Activated CD8-positive, alpha-beta T cell treated with anti-CD3 and anti-CD28 coated beads, Interleukin-2, amount 10 ng/mL, durations not matched to agents 7 days and 5 days (primary cell): ENCODE measurements at regions not wholly inside any gene's neighbourhood (a gene's known extent, or its start where the extent isn't known, plus 50 kb on each side); places are given as distances from the start of the nearest gene placed in this dataset.
"Not testable (repeated sequence)": the region's sequence is repeated elsewhere in the genome, so short reads cannot be mapped to it uniquely, and the experiment has no call there.

ENCODE experiments used
- ATAC-seq: fragments of 150-1000 bp; cut with Tn5 transposase; one replicate; pipeline ENCODE4 v1.10.0; 2021; ENCODE audit warnings: moderate library complexity
- CTCF ChIA-PET: fragments of 350-600 bp; sonication (Branson Sonifier 250); formaldehyde crosslinking; loops from one replicate; lab custom pipeline; 2021; ENCODE audit warnings: antibody characterized with exemption; lab: Charles Lee
- POLR2A ChIA-PET: fragments of 350-600 bp; sonication (Branson Sonifier 250); formaldehyde crosslinking; loops from one replicate; lab custom pipeline; 2021; ENCODE audit warnings: antibody characterized with exemption; lab: Charles Lee
- DNase-seq: peaks from one replicate; pipeline ENCODE4 v3.0.0-alpha.2; 2020
- H3K27ac Mint-ChIP-seq: one replicate; pipeline ENCODE4 v1.8.0; 2021; ENCODE audit warnings: mild to moderate bottlenecking, mixed read lengths
- H3K27me3 Mint-ChIP-seq: one replicate; pipeline ENCODE4 v1.8.0; 2021; ENCODE audit warnings: low read depth, mixed read lengths
- H3K36me3 Mint-ChIP-seq: one replicate; pipeline ENCODE4 v1.8.0; 2021; ENCODE audit warnings: low read depth, mixed read lengths
- H3K4me1 Mint-ChIP-seq: one replicate; pipeline ENCODE4 v1.8.0; 2021; ENCODE audit warnings: low read depth, mixed read lengths
- H3K4me3 Mint-ChIP-seq: one replicate; pipeline ENCODE4 v1.8.0; 2021; ENCODE audit warnings: mild to moderate bottlenecking, mixed read lengths
- H3K9me3 Mint-ChIP-seq: one replicate; pipeline ENCODE4 v1.8.0; 2022; ENCODE audit warnings: mixed read lengths; ENCODE audit not compliant: insufficient read depth

GRCh38 chr4:176622251-176622948 is 170.3 kb downstream of the VEGFC start:
- POLR2A ChIA-PET: no interaction called here
- Mint-ChIP-seq H3K9me3 (peaks cover 10% of the 10 kb centered on the region), H3K27me3 (no peaks in the 10 kb centered on the region), H3K36me3 (no peaks in the 10 kb centered on the region), H3K27ac (no peak overlapping the region), H3K4me1 (no peaks in the 10 kb centered on the region), H3K4me3 (no peak overlapping the region)
- ATAC-seq: no peak
- CTCF ChIA-PET: no interaction called here
- DNase-seq: no peak

GRCh38 chr4:176624983-176625610 is 167.6 kb downstream of the VEGFC start:
- POLR2A ChIA-PET, CTCF ChIA-PET, H3K27me3 Mint-ChIP-seq, H3K4me1 Mint-ChIP-seq, ATAC-seq, DNase-seq, H3K4me3 Mint-ChIP-seq, H3K36me3 Mint-ChIP-seq, H3K27ac Mint-ChIP-seq: not testable (repeated sequence)
- peaks cover 10% of the 10 kb centered on the region for H3K9me3 Mint-ChIP-seq

DNA sequence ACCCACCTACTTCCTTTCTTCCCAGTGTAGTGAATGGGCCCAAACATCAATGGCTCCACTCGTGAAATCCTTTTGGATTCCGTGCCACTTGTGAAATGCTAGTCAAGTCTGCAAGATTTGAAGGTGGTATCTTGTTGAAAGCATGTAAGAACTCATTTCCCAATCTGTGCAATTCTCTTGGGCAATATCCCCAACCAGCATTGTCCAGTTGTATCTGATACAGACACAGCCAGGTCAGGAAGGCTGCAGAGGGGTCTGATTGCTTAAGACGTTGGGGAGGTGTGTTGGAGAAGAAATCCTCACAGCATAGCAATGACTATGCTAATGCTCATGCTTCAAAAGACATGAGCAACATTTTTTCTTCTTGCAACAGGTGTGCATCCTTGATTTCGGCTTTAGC is 164.8 kb downstream of the VEGFC start:
- POLR2A ChIA-PET: no interaction called here
- peaks cover 10% of the 10 kb centered on the region for H3K9me3 Mint-ChIP-seq
- no peaks in the 10 kb centered on the region for H3K4me1 Mint-ChIP-seq
- no peaks in the 10 kb centered on the region for H3K36me3 Mint-ChIP-seq
- CTCF ChIA-PET: no interaction called here
- no peak for ATAC-seq
- DNase-seq: no peak
- no peak overlapping the region for H3K27ac Mint-ChIP-seq
- H3K27me3 Mint-ChIP-seq: no peaks in the 10 kb centered on the region
- H3K4me3 Mint-ChIP-seq: no peak overlapping the region

DNA sequence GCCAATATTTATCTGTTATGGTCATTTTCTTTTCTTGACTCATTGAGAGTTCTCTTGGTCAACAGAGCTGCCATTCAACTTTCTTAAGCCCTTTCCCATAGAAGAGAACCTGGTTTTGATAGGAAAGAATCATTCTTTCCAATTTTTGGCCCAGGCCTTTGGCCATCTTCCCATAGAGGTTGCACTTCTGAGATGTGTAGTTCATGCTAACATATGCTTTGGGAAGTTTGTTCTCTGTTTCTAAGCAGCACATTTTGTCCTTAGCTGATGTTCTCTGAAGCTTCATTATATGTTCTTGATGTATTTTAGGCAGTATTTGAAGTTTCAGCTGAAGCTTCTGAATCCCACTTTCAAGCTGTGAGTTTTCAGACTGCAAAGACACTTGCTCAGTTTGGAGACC is 161.1 kb downstream of the VEGFC start:
- Mint-ChIP-seq H3K4me1 (no peaks in the 10 kb centered on the region), H3K9me3 (peaks cover 1% of the 10 kb centered on the region), H3K27me3 (no peaks in the 10 kb centered on the region), H3K36me3 (no peaks in the 10 kb centered on the region), H3K4me3 (no peak overlapping the region), H3K27ac (no peak overlapping the region)
- ATAC-seq (no peak), DNase-seq (no peak)
- ChIA-PET POLR2A (no interaction called here), CTCF (no interaction called here)
